Right cardiac atrium (tissue), 5 donors: ENCODE measurements at regions not wholly inside any gene's neighbourhood (a gene's known extent, or its start where the extent isn't known, plus 50 kb on each side); places are given as distances from the start of the nearest gene placed in this dataset.

Source experiments
- ATAC-seq, 2 donors: fragments of 200-7000 bp; cut with Tn5 transposase; one replicate each; pipeline versions ENCODE4 v1.8.0 to v1.9.1; 2020; ENCODE audit warnings: moderate library complexity in 2 of 2, mild to moderate bottlenecking in 1 of 2
- DNase-seq, 3 donors: peaks; one replicate each; pipeline ENCODE4 v3.0.0-alpha.2; 2020
- H3K27ac ChIP-seq: one replicate; pipeline ENCODE4 v1.5.1; 2013; ENCODE audit warnings: mild to moderate bottlenecking, low read length, control low read depth, moderate library complexity
- H3K27me3 ChIP-seq: one replicate; pipeline ENCODE4 v1.6.1; 2013; ENCODE audit not compliant: control insufficient read depth, insufficient read depth
- H3K4me1 ChIP-seq: one replicate; pipeline ENCODE4 v1.6.1; 2013; ENCODE audit warnings: low read length; ENCODE audit not compliant: control insufficient read depth, insufficient read depth
- H3K4me3 ChIP-seq: one replicate; pipeline ENCODE4 v1.5.1; 2013; ENCODE audit warnings: low read length, control low read depth
- H3K9me3 ChIP-seq: one replicate; pipeline ENCODE4 v1.6.1; 2013; ENCODE audit warnings: low read length; ENCODE audit not compliant: control insufficient read depth
- WGBS: extraction: QIAGEN DNeasy Blood & Tissue Kit; methylation state at CpG from one replicate; pipeline ENCODE4 v1.1.7; 2013; 5-methylcytosine and 5-hydroxymethylcytosine counted together
- intact Hi-C, 4 donors: fragments of 100-400 bp; cut with DNase I; formaldehyde crosslinking; loops; one replicate each; pipeline versions ENCODE4 v1.11.0 to v1.14.0; 2022 to 2023
- donor health status: healthy with polysubstance abuse.
- donor health status: DM: no; HTN: yes; CAD: no.
- donor health status: DM: no; HTN: no; CAD: no.
- donor health status: DM: no; HTN: yes; CAD: no; lungs with severe emphysema.
- donor health status: DM: yes; HTN: yes; CAD: no.

DNA sequence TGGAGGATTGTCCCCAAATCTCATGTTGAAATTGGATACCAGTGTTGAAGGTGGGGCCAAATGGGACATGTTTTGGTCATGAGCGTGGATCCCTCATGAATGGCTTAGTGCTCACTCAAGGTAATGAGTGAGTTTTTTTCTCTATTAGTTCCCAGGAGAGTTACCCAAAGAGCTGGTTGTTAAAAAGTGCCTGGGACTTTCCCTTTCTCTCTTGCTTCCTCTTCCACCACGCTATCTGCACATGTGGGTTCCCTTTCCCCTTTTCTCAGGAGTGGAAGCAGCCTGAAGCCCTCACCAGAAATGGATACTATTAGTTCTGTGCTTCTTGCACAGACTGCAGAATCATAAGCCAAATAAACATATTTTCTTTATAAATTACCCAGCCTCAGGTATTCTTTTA, 465.4 kb downstream of the FSCB start:
- Histone ChIP-seq H3K4me3 (no peak overlapping the region), H3K4me1 (no peaks in the 10 kb centered on the region), H3K27me3 (no peaks in the 10 kb centered on the region), H3K27ac (no peak overlapping the region), H3K9me3 (no peaks in the 10 kb centered on the region)
- intact Hi-C loops: no loop called here
- DNase-seq (no peak), ATAC-seq (no peak)
- WGBS: 80% methylated on average over 2 of the region's 2 CpGs

DNA sequence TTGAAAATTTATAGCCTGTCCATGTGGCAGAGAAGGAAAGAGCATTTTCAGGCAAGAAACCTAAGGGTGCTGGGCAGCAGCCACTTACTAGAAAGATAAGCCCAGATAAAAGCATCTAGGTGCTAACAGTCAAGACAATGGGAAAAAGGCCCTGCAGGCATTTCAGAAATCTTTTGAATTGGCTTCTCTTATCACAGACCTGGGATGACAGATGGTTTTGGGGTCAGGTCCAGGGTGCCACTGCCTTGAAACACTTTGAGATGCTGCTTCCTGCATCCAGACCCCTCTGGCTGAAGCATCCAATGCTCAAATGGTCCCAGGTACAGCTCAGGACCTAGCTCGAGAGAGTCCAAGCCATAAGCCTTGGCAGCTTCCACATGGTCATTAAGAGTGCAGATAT, 466.5 kb downstream of the FSCB start:
- Histone ChIP-seq H3K27me3 (no peaks in the 10 kb centered on the region), H3K9me3 (no peaks in the 10 kb centered on the region), H3K4me1 (no peaks in the 10 kb centered on the region), H3K27ac (no peak overlapping the region), H3K4me3 (no peak overlapping the region)
- no peak for ATAC-seq
- DNase-seq: no peak
- WGBS: 72% methylated on average over 1 of the region's 1 CpG
- intact Hi-C loops: no loop called here

DNA sequence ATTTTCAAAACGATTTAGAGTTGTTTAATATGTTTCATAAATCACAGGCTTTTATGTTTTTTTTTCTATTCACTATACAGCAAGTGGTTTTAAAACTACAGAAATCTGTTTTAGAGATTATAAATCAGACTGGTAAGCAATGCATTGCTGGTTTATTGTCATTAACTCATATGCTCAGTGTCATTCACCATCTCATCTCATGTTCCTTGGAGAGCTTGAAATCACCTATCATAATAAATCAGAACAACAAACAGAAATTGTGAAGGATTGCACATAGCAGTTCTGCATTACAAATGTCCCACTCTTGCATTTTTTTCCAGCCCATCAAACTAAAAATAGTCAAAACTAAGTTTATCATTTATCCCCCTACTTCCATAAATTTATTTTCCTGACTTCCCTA, 470.8 kb downstream of the FSCB start:
- DNase-seq (no peak), ATAC-seq (no peak)
- Histone ChIP-seq H3K27ac (no peak overlapping the region), H3K9me3 (no peaks in the 10 kb centered on the region), H3K27me3 (no peaks in the 10 kb centered on the region), H3K4me3 (no peak overlapping the region), H3K4me1 (no peaks in the 10 kb centered on the region)
- intact Hi-C loops: no loop called here
- WGBS: 48% methylated on average over 1 of the region's 1 CpG

DNA sequence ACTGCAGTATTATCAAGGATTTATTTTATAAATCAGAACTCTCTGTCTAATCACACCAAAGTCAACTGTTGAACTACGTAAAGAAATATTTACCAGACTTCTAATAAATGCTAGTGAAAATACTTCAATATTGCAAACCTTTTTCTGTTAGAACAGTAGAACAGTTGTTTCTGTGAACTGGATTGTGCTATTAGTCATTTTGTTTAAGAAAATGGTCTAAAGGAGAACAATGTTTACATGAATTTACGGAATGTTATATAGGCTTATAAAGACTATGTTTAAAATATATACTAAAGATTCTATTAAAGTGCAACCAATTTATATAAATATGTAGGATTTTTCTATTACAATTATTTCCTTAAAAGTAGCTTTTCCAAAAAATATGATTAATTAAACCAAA, 471.4 kb downstream of the FSCB start:
- no peak for DNase-seq
- Histone ChIP-seq H3K4me3 (no peak overlapping the region), H3K27me3 (no peaks in the 10 kb centered on the region), H3K27ac (no peak overlapping the region), H3K4me1 (no peaks in the 10 kb centered on the region), H3K9me3 (no peaks in the 10 kb centered on the region)
- 82% methylated on average over 2 of the region's 2 CpGs for WGBS
- intact Hi-C loops: no loop called here
- ATAC-seq: no peak

DNA sequence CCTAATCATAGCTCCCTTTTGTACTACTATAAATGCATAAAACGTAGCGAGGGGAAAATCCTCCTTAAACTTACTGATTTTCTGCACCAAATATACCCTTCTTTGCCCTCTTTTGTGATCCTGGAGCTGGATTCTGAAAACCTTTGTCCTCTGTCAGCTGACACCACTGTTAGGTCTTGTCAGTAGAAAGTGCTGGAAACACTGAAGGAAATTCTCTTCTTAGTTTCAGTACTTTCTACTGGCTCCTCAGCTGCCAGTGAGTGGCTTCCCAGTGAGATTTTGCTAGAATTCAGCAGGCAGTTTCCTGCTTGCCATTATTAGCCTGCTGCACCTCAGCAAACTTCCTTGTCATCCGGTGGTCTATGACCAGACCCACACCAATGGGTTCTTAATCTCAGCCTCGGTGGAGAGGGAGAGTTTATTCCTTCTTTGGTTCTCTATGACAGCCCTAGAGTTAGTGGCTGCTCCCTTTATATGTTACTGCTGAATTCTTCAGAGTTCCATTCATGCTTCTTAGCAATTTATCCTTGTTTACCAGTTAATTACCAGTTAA, 476.2 kb downstream of the FSCB start:
- 47% methylated on average over 4 of the region's 4 CpGs for WGBS
- DNase-seq: no peak

DNA sequence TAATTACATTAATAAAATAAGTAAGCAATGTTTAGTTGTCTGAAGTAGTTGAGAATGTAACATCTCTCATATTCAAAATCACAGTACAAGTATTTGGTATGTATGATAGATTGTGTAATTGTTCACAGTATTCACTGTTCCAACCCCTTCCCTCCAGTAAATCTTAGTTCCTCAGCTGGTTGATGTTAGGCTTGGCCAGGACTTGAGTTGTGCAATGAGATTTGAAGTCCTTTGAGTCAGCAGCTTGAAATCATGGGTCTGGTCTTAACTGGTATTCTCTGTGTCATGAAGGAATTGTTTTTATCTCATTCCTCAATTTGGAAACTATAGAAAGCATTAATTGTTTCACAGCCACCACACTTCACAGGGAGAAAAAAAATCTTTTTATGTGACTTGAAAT, 477.1 kb downstream of the FSCB start:
- ATAC-seq (peak; percentile 76 to 92), DNase-seq (peak; percentile 16 to 30 (median 28))
- intact Hi-C loops: no loop called here
- Histone ChIP-seq H3K9me3 (no peaks in the 10 kb centered on the region), H3K4me1 (no peaks in the 10 kb centered on the region), H3K27me3 (no peaks in the 10 kb centered on the region), H3K27ac (no peak overlapping the region), H3K4me3 (no peak overlapping the region)

More for the DNA sequence above, 476.2 kb downstream of the FSCB start:
- Histone ChIP-seq H3K27me3 (no peaks in the 10 kb centered on the region), H3K27ac (no peak overlapping the region), H3K4me3 (no peak overlapping the region), H3K4me1 (no peaks in the 10 kb centered on the region), H3K9me3 (no peaks in the 10 kb centered on the region)
- intact Hi-C loops: no loop called here
- ATAC-seq: no peak

DNA sequence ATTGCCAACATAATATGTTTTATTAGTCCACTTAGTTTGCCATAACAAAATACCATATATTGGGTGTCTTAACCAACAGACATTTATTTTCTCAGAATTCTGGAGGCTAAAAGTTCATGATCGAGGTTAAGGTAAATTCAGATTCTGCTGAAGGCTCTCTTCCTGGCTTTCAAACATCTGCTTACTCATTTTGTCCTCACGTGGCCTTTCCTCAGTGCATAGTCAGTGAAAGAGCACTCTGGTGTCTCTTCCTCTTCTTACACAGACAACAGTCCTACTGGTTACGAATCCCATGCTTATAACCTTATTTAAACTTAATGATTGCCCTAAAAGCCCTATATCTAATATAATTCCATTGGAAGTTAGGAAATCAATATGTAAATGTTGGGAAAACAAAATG, 479.7 kb downstream of the FSCB start:
- Histone ChIP-seq H3K4me1 (no peaks in the 10 kb centered on the region), H3K27ac (no peak overlapping the region), H3K4me3 (no peak overlapping the region), H3K27me3 (no peaks in the 10 kb centered on the region), H3K9me3 (no peaks in the 10 kb centered on the region)
- 74% methylated on average over 3 of the region's 3 CpGs for WGBS
- intact Hi-C loops: no loop called here
- DNase-seq (no peak), ATAC-seq (no peak)

DNA sequence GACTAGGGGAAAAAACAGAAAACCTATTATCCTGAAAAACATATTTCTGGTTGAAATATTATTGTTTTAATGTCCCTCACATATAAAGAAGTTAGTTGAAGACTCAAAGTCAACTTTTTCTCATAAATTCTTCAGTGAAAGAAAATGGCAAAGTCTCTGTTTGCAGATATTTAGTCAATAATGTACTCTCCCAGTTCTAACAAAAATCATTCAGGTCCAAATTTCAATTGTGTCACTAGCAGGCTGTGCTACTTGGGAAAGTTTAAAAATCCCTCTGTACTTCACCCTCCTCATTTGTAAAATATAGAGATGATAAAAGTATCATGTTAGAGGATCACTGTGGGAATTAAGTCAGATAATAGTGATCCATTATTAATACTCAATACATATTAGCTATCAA, 496.5 kb downstream of the FSCB start:
- DNase-seq: no peak
- Histone ChIP-seq H3K4me3 (no peak overlapping the region), H3K9me3 (no peaks in the 10 kb centered on the region), H3K27me3 (no peaks in the 10 kb centered on the region), H3K27ac (no peak overlapping the region), H3K4me1 (no peaks in the 10 kb centered on the region)
- ATAC-seq: no peak
- intact Hi-C loops: no loop called here

DNA sequence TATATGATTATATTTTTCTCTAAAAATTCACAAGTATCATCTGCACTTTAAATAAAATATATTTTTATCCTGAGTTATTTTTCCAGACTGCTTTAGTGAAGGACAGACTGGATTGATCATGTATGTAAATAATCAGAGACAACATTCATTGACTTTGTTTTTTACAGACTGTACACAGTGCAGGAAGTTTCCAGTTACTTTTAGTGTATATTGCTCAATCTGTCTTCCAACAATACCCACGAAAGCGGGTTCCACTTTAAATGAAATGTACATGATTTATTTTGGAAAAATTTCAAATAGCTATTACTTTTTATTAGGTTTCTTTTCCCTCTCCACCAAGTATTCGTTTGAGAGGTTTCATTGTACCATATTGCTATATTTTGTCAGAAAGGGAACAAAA, 497.0 kb downstream of the FSCB start:
- no peaks in the 10 kb centered on the region for H3K9me3 ChIP-seq
- 57% methylated on average over 3 of the region's 3 CpGs for WGBS
- intact Hi-C loops: no loop called here
- H3K27me3 ChIP-seq: no peaks in the 10 kb centered on the region
- DNase-seq (no peak), ATAC-seq (no peak)
- H3K4me1 ChIP-seq: no peaks in the 10 kb centered on the region
- no peak overlapping the region for H3K4me3 ChIP-seq
- H3K27ac ChIP-seq: no peak overlapping the region

DNA sequence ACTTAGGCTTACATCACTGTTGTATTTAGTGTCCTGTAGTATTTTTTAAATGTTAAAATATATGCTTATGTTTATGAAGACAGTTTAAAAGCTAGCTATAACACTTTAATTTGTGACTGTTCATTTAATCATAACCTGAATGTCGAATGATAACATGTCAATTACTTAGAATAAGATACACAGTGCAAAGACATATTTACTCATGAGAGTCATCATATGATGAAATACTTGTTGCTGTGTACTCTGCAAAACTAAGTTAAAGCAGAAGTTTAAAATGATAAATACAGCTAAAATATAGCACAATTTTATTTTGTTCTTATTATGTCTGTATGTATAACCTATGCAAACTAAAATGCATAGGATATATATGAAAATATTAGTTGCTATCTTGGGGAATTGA, 497.4 kb downstream of the FSCB start:
- Histone ChIP-seq H3K27me3 (no peaks in the 10 kb centered on the region), H3K9me3 (no peaks in the 10 kb centered on the region), H3K4me1 (no peaks in the 10 kb centered on the region), H3K27ac (no peak overlapping the region), H3K4me3 (no peak overlapping the region)
- WGBS: 61% methylated on average over 1 of the region's 1 CpG
- DNase-seq: no peak
- ATAC-seq: no peak
- intact Hi-C loops: no loop called here

DNA sequence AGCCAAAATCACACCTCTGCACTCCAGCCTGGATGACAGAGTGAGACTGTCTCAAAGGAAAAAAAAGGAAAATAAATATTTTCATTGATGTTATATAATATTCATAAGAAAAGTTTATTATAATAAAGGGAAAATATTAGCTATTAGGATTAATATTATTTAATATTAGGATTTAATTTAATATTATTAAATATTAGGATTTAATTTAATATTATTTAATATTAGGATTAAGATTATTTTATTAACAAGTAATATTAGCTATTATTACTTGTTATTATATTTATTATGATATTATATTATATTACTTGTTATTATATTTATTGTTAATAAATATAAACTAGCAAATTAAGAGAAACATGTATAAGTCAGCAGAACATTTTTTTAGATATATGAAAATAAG, 518.1 kb downstream of the FSCB start:
- Histone ChIP-seq H3K4me1 (no peaks in the 10 kb centered on the region), H3K27me3 (no peaks in the 10 kb centered on the region), H3K27ac (no peak overlapping the region), H3K4me3 (no peak overlapping the region), H3K9me3 (no peaks in the 10 kb centered on the region)
- no peak for DNase-seq
- intact Hi-C loops: no loop called here
- ATAC-seq: no peak

DNA sequence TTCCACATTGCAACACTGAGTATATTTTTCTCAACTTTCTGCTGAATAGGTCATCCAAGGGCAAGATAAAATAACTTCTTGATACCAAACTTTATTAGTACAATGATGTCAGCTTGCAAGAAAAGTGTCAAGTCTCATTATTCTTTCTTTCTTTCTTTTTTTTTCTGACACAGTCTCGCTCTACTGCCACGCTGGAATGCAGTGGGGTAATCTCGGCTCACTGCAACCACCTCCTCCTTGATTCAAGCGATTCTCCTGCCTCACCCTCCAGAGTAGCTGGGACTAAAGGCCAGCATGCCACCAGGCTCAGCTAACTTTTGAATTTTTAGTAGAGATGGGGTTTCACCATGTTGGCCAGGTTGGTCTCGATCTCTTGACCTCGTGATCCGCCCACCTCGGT, 523.4 kb downstream of the FSCB start:
- Histone ChIP-seq H3K27ac (no peak overlapping the region), H3K4me1 (no peaks in the 10 kb centered on the region), H3K9me3 (no peaks in the 10 kb centered on the region), H3K4me3 (no peak overlapping the region), H3K27me3 (no peaks in the 10 kb centered on the region)
- 75% methylated on average over 8 of the region's 8 CpGs for WGBS
- no peak for DNase-seq
- intact Hi-C loops: no loop called here
- no peak for ATAC-seq
